ENCODE measurements at regions not wholly inside any gene's neighbourhood (a gene's known extent, or its start where the extent isn't known, plus 50 kb on each side); places are given as distances from the start of the nearest gene placed in this dataset.

GRCh38 chr12:82554529-82554928 lies 132.2 kb upstream of the TMTC2 start:
- TF ChIP-seq CTCF (IDR thresholded peaks at IDR 0.05; ENCODE audit: insufficient read depth, low read depth, low read length) (no peak), EZH2 (IDR thresholded peaks at IDR 0.05; ENCODE audit: insufficient read depth, low read length) (no peak)

Measured in astrocyte (in vitro differentiated cells and primary cell).